Duodenal mucosa (tissue), 2 donors: ENCODE measurements at regions not wholly inside any gene's neighbourhood (a gene's known extent, or its start where the extent isn't known, plus 50 kb on each side); places are given as distances from the start of the nearest gene placed in this dataset.

Experiments used
- H3K27ac ChIP-seq: one replicate; pipeline ENCODE4 v1.7.0; 2013; ENCODE audit warnings: low read depth, low read length
- H3K27me3 ChIP-seq, 2 donors: one replicate each; pipeline ENCODE4 v1.7.0; 2013; ENCODE audit warnings: low read length in 2 of 2, control low read depth in 1 of 2; ENCODE audit not compliant: insufficient read depth in 2 of 2, control insufficient read depth in 1 of 2
- H3K36me3 ChIP-seq, 2 donors: one replicate each; pipeline ENCODE4 v1.7.0; 2013; ENCODE audit warnings: low read length in 2 of 2, control low read depth in 1 of 2; ENCODE audit not compliant: insufficient read depth in 2 of 2, control insufficient read depth in 1 of 2
- H3K4me1 ChIP-seq, 2 donors: one replicate each; pipeline ENCODE4 v1.7.0; 2013; ENCODE audit warnings: low read length in 2 of 2, control low read depth in 1 of 2; ENCODE audit not compliant: insufficient read depth in 2 of 2, control insufficient read depth in 1 of 2
- H3K4me3 ChIP-seq, 2 donors: one replicate each; pipeline ENCODE4 v1.7.0; 2013; ENCODE audit warnings: low read length in 2 of 2, low read depth in 1 of 2
- H3K9ac ChIP-seq, 2 donors: one replicate each; pipeline ENCODE4 v1.7.0; 2013; ENCODE audit warnings: low read length in 2 of 2, low read depth in 1 of 2
- H3K9me3 ChIP-seq, 2 donors: one replicate each; pipeline ENCODE4 v1.7.0; 2013; ENCODE audit warnings: low read length in 2 of 2, control low read depth in 1 of 2; ENCODE audit not compliant: control insufficient read depth in 1 of 2

DNA sequence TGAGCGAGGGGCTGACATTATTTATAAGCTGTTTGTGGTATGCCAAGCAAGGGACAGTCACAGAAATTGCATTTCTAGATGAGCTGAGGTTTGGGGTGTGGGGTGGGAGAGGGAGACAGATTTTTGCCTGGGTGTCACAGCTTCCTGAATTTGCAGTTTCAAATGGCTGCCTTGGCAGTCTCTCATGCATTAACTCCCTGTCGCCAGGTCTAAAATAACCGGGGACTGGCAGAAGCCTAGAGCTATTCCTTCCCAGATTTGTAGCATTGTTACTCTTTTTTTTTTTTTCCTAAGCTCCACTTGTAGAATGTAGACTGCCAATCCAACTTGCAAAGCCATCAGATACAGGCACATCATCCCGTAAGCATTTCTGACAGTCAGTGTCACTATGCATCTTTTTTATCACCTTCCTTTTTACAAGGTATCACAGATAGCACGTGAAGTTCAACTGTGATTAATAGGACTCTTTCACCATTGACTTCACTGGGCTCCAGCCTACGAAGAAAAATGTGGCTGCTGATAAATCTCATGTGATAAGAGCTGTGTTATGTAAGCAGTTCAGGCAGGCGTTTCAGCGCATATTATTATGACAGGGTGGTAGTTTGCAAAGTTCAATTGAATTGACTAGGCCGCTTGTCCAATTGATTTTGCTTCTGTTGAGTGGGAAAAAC is 130.7 kb upstream of the CELF2 start:
- H3K9ac ChIP-seq, result no peak overlapping the region
- no peaks in the 10 kb centered on the region for H3K4me1 ChIP-seq
- peaks cover 5 to 8% of the 10 kb centered on the region in 2 donors for H3K9me3 ChIP-seq
- H3K4me3 ChIP-seq, result no peak overlapping the region
- H3K27ac ChIP-seq, result no peak overlapping the region
- no peaks in the 10 kb centered on the region for H3K36me3 ChIP-seq
- no peaks in the 10 kb centered on the region for H3K27me3 ChIP-seq

DNA sequence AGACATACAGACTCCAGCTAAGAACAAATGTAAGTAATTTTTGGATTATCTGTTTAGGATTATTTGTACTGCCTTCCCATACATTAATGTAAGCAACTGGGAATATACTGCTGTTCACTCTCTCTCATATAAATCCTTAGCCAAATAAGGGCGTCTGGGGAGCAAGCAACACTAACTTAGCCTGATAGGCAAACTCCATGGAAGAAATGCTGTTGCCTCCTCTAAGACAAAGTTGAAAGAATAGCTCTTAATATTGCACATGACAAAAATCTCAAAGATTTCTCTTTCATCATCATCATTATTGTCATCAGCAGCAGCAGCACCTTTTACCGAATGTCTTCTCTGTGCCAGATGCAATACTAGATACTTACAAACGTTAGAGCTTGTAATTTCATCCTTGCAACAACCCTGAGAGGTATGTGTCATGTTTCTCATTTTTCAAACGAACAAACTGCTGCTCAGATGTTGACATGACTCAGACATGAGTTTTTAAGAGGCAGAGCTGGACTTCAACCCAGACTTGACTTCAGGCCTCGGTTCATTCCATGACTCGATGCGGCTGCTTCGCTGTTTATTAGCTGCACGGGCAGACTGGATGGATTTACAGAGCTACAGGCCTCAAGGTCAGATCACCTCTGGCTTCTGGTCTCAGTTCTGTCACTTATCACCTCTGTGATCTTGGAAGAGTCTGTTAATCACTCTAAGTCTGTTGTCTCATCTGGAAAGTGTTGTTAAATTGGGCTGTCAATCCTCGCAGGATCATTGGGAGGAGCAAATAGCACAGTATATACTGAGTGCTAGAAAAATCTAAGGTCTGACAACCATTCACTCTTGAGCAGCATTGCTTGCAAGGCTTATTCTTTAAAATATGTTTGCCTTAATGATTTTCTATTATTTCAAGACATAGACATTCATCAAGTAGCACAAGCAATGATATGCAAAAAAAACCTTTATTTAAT is 126.3 kb upstream of the CELF2 start:
- Histone ChIP-seq H3K9ac (no peak overlapping the region), H3K4me3 (no peak overlapping the region), H3K4me1 (no peaks in the 10 kb centered on the region), H3K9me3 (peaks cover 0 to 3% of the 10 kb centered on the region in 2 donors), H3K27me3 (no peaks in the 10 kb centered on the region), H3K36me3 (no peaks in the 10 kb centered on the region), H3K27ac (no peak overlapping the region)

GRCh38 chr10:10892290-10892875 is 125.3 kb upstream of the CELF2 start:
- Histone ChIP-seq H3K4me1 (no peaks in the 10 kb centered on the region), H3K27me3 (no peaks in the 10 kb centered on the region), H3K9ac (no peak overlapping the region), H3K9me3 (peaks cover 0 to 3% of the 10 kb centered on the region in 2 donors), H3K27ac (no peak overlapping the region), H3K4me3 (no peak overlapping the region), H3K36me3 (no peaks in the 10 kb centered on the region)

DNA sequence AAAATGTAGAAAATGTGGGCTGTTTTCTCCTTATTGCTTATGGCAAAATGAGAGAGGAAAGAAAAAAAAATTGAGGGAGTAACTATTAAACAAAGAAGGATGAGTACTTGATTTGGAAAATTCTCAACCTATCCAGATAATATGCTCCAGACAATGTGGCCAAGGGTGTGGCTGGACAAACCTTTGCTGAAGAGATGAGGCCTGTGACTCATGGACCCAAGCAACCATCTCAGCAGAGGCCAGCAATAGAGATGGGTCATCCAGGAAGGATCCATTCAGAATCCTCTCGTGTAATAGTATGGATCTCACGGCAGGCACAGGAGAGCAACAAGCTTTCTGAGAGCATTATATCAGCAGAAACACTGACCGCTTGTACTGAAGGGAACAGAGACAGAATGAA is 120.3 kb upstream of the CELF2 start:
- no peaks in the 10 kb centered on the region for H3K36me3 ChIP-seq
- H3K27ac ChIP-seq, result no peak overlapping the region
- H3K4me1 ChIP-seq, result no peaks in the 10 kb centered on the region
- no peaks in the 10 kb centered on the region for H3K27me3 ChIP-seq
- H3K4me3 ChIP-seq, result no peak overlapping the region
- H3K9me3 ChIP-seq, result peaks cover 0 to 3% of the 10 kb centered on the region in 2 donors
- no peak overlapping the region for H3K9ac ChIP-seq

GRCh38 chr10:10901906-10902305 is 115.8 kb upstream of the CELF2 start:
- Histone ChIP-seq H3K27me3 (no peaks in the 10 kb centered on the region), H3K9ac (no peak overlapping the region), H3K4me1 (no peaks in the 10 kb centered on the region), H3K27ac (no peak overlapping the region), H3K36me3 (no peaks in the 10 kb centered on the region), H3K9me3 (no peaks in the 10 kb centered on the region), H3K4me3 (no peak overlapping the region)

GRCh38 chr10:10902951-10903350 is 114.7 kb upstream of the CELF2 start:
- Histone ChIP-seq H3K27me3 (no peaks in the 10 kb centered on the region), H3K4me1 (no peaks in the 10 kb centered on the region), H3K9ac (no peak overlapping the region), H3K36me3 (no peaks in the 10 kb centered on the region), H3K4me3 (no peak overlapping the region), H3K27ac (no peak overlapping the region), H3K9me3 (no peaks in the 10 kb centered on the region)

GRCh38 chr10:10903620-10904019 is 114.1 kb upstream of the CELF2 start:
- no peaks in the 10 kb centered on the region for H3K4me1 ChIP-seq
- no peaks in the 10 kb centered on the region for H3K27me3 ChIP-seq
- no peaks in the 10 kb centered on the region for H3K36me3 ChIP-seq
- no peak overlapping the region for H3K9ac ChIP-seq
- H3K9me3 ChIP-seq, result no peaks in the 10 kb centered on the region
- no peak overlapping the region for H3K4me3 ChIP-seq
- H3K27ac ChIP-seq, result no peak overlapping the region

- no peaks in the 10 kb centered on the region for H3K4me1 ChIP-seq
- no peak overlapping the region for H3K27ac ChIP-seq
- no peaks in the 10 kb centered on the region for H3K36me3 ChIP-seq
- no peaks in the 10 kb centered on the region for H3K9me3 ChIP-seq
- H3K4me3 ChIP-seq, result no peak overlapping the region
- no peak overlapping the region for H3K9ac ChIP-seq
- H3K27me3 ChIP-seq, result no peaks in the 10 kb centered on the region
Measured at GRCh38 chr10:10910634-10911033, 107.0 kb upstream of the CELF2 start.

GRCh38 chr10:10911035-10911434 is 106.6 kb upstream of the CELF2 start:
- Histone ChIP-seq H3K4me3 (no peak overlapping the region), H3K36me3 (no peaks in the 10 kb centered on the region), H3K4me1 (no peaks in the 10 kb centered on the region), H3K27ac (no peak overlapping the region), H3K27me3 (no peaks in the 10 kb centered on the region), H3K9me3 (no peaks in the 10 kb centered on the region), H3K9ac (no peak overlapping the region)

DNA sequence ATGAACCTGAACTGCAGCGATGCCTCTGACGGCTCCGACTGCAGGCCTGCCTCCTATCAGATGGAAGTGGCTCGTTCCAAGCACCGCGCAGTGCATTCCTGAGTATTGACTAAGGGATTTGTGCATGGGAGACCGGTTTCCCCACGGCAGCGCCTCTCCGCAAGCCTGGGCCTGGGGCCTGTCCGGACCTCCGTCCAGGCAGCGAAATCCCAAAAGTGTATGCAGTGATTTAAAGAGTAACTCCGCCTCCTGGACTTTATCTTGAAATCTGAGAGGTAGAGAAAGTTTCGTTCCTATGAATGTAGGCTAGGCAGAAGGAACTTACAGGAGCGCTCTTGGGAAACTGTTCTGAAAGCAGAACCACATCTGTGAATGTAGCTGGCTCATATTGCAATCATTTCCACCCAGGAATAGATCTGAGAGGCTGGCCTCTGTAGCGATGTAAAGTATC is 106.2 kb upstream of the CELF2 start:
- Histone ChIP-seq H3K36me3 (no peaks in the 10 kb centered on the region), H3K27me3 (no peaks in the 10 kb centered on the region), H3K27ac (no peak overlapping the region), H3K4me3 (peak overlapping the region in 1 of 2 donors; percentile 4), H3K9ac (no peak overlapping the region), H3K4me1 (no peaks in the 10 kb centered on the region), H3K9me3 (no peaks in the 10 kb centered on the region)
